WI38 (cell line): ENCODE measurements at regions not wholly inside any gene's neighbourhood (a gene's known extent, or its start where the extent isn't known, plus 50 kb on each side); places are given as distances from the start of the nearest gene placed in this dataset.

Experiments used
- H3K4me3 ChIP-seq: 2 replicates; pipeline ENCODE4 v1.5.1; 2011; ENCODE audit warnings: low read depth, mild to moderate bottlenecking, control low read depth, low read length
- CTCF ChIP-seq: IDR thresholded peaks from 2 replicates; pipeline ENCODE4 v1.5.1; 2012; ENCODE audit warnings: low read depth, mild to moderate bottlenecking, control low read depth, low read length

GRCh38 chr7:41858201-41858600, 155.3 kb upstream of the INHBA start:
- TF ChIP-seq CTCF, result no peak
- H3K4me3 ChIP-seq, result no peak overlapping the region

- no peak for TF ChIP-seq CTCF
Observed at GRCh38 chr7:41855798-41856197, 152.9 kb upstream of the INHBA start.

GRCh38 chr7:41847606-41848005, 144.7 kb upstream of the INHBA start:
- TF ChIP-seq CTCF, result no peak
- H3K4me3 ChIP-seq, result no peak overlapping the region

More at GRCh38 chr7:41855798-41856197, 152.9 kb upstream of the INHBA start:
- H3K4me3 ChIP-seq, result no peak overlapping the region

- H3K4me3 ChIP-seq, result no peak overlapping the region
- TF ChIP-seq CTCF, result no peak
Observed at GRCh38 chr7:41847151-41847550, 144.3 kb upstream of the INHBA start.

- no peak overlapping the region for H3K4me3 ChIP-seq
- TF ChIP-seq CTCF, result no peak
Observed at GRCh38 chr7:41842956-41843355, 140.1 kb upstream of the INHBA start.

GRCh38 chr7:41837916-41838315, 135.0 kb upstream of the INHBA start:
- TF ChIP-seq CTCF, result no peak
- no peak overlapping the region for H3K4me3 ChIP-seq

GRCh38 chr7:41835976-41836530, 133.2 kb upstream of the INHBA start:
- H3K4me3 ChIP-seq, result no peak overlapping the region
- no peak for TF ChIP-seq CTCF
